Naive thymus-derived CD8-positive, alpha-beta T cell (primary cell): ENCODE measurements at regions not wholly inside any gene's neighbourhood (a gene's known extent, or its start where the extent isn't known, plus 50 kb on each side); places are given as distances from the start of the nearest gene placed in this dataset.

Source experiments
- ATAC-seq, 2 donors: fragments of 150-1000 bp; cut with Tn5 transposase in 1 of 2; sonication (Bioruptor Pico), chemical (Tn5 transposase) in 1 of 2; 1 replicate in 1 of 2; 2 replicates in 1 of 2; pipeline ENCODE4 v1.10.0; 2021; ENCODE audit warnings: mild to moderate bottlenecking in 2 of 2, moderate library complexity in 2 of 2
- POLR2A ChIA-PET: fragments of 350-600 bp; sonication (Branson Sonifier 250); formaldehyde crosslinking; loops from one replicate; lab custom pipeline; 2021; ENCODE audit warnings: antibody characterized with exemption; lab: Charles Lee
- DNase-seq, 10 donors: peaks; one replicate each; pipeline versions ENCODE4 v3.0.0 to v3.0.0-alpha.2; 2020 to 2022
- H3K27ac Mint-ChIP-seq, 10 donors: one replicate each; pipeline ENCODE4 v1.8.0; 2020 to 2022; ENCODE audit warnings: mild to moderate bottlenecking in 10 of 10, mixed read lengths in 10 of 10, moderate library complexity in 4 of 10, inconsistent platforms in 1 of 10
- H3K27me3 Mint-ChIP-seq, 5 donors: one replicate each; pipeline ENCODE4 v1.8.0; 2021 to 2022; ENCODE audit warnings: mixed read lengths in 5 of 5
- H3K36me3 Mint-ChIP-seq, 3 donors: one replicate each; pipeline ENCODE4 v1.8.0; 2020 to 2022; ENCODE audit warnings: mixed read lengths in 3 of 3, mild to moderate bottlenecking in 2 of 3, inconsistent platforms in 1 of 3
- H3K4me1 Mint-ChIP-seq, 4 donors: one replicate each; pipeline ENCODE4 v1.8.0; 2021 to 2022; ENCODE audit warnings: mixed read lengths in 4 of 4
- H3K4me3 Mint-ChIP-seq, 10 donors: one replicate each; pipeline ENCODE4 v1.8.0; 2020 to 2022; ENCODE audit warnings: mild to moderate bottlenecking in 10 of 10, mixed read lengths in 10 of 10, moderate library complexity in 6 of 10, inconsistent platforms in 1 of 10
- H3K9me3 Mint-ChIP-seq, 9 donors: one replicate each; pipeline ENCODE4 v1.8.0; 2020 to 2022; ENCODE audit warnings: mixed read lengths in 9 of 9, mild to moderate bottlenecking in 3 of 9, inconsistent platforms in 1 of 9, moderate library complexity in 1 of 9

DNA sequence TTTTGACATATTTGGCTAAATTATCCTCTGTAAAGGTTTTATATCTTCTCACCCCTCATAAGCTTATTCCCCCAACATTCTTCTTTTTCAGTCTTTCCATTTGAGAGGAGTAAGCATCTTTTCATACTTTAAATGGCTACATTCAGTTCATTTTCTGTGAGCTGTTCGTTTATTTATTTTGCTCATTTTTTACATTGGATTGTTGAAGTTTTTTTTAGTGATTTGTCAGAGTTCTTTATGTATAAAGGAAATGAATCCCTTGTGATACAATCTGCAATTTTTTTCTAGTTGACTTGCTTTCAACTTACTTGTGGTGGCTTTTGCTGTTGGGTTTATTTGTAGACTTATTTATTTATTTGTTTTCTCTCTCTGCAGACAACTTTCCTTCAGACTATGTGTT, 250.3 kb downstream of the DLEU7 start:
- no peaks in the 10 kb centered on the region for H3K36me3 Mint-ChIP-seq
- peak overlapping the region in 3 of 10 donors; percentile 10 to 31 (median 27) for H3K4me3 Mint-ChIP-seq
- peaks cover 0 to 4% (median 0%) of the 10 kb centered on the region in 5 donors for H3K27me3 Mint-ChIP-seq
- peaks cover 22 to 85% (median 39%) of the 10 kb centered on the region in 4 donors for H3K4me1 Mint-ChIP-seq
- POLR2A ChIA-PET, result no interaction called here
- peak overlapping the region in 4 of 10 donors; percentile 32 to 89 (median 52) for H3K27ac Mint-ChIP-seq
- ATAC-seq (no peak), DNase-seq (no peak)
- no peaks in the 10 kb centered on the region for H3K9me3 Mint-ChIP-seq

DNA sequence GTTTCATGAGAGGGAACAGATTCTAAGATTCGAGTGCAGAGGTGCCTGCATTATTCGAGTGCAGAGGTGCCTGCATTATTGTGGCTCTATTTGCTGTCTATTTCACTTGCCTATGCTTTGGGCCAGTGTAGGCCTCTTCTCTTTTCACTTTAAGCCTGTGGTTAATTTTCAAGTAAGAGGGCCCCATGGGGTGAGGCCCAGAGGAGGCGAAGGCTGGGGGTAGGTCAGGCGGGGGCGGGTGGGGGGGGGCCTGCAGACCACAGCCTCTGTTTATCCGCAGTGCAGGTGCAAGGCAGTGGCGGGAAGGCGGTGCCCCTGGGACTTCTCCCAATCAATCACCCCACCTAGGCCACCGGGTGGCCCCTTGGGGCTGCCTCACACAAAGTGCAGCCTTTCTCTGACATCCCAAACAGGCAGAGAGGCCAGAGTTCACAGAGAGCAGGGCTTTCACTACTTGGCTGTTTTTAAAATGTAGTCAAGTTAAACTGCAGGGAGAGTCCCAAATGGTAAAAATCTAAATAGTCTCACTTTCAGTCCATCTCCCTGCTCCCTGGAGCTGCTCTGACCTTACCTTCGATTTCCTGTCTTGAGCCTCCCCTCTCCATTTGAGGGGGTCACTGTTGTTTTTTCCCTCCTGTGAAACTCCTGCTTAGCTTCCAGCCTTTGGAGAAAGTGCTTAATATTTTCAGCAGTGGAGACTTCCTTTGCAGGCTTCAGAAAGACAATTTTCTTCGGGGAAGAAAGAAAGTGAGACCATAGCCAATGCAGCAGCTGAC, 249.0 kb downstream of the DLEU7 start:
- peak; percentile 48 to 79 for ATAC-seq
- DNase-seq, result peak in 2 of 10 donors; percentile 39 to 66
- peak overlapping the region; percentile 9 to 89 (median 80) for H3K27ac Mint-ChIP-seq
- no peaks in the 10 kb centered on the region for H3K36me3 Mint-ChIP-seq
- peaks cover 0 to 6% (median 0%) of the 10 kb centered on the region in 5 donors for H3K27me3 Mint-ChIP-seq
- H3K9me3 Mint-ChIP-seq, result no peaks in the 10 kb centered on the region
- H3K4me3 Mint-ChIP-seq, result peak overlapping the region in 9 of 10 donors; percentile 17 to 76 (median 63)
- POLR2A ChIA-PET, result no interaction called here
- H3K4me1 Mint-ChIP-seq, result peaks cover 24 to 81% (median 37%) of the 10 kb centered on the region in 4 donors

DNA sequence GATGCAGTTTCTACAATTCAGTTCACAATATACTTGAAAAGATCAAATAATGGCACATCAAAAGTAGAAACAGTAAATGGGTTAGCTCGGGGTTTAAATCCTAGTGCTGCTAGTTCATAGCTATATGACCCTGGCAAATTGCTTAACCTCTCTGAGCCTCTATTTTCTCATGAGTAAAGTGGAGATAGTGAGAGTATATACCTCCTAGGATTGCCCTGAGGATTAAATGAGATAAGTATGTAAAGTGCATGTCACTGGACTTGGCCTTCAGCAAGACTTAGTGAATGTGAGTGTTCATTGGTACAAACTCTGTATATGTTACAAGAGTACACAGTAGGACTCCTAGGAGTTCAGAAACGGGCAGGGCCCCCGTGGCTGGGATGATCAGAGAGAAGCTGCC, 248.3 kb downstream of the DLEU7 start:
- POLR2A ChIA-PET, result no interaction called here
- peak overlapping the region in 8 of 10 donors; percentile 17 to 76 (median 56) for H3K4me3 Mint-ChIP-seq
- H3K36me3 Mint-ChIP-seq, result no peaks in the 10 kb centered on the region
- H3K27ac Mint-ChIP-seq, result peak overlapping the region in 9 of 10 donors; percentile 9 to 89 (median 80)
- ATAC-seq (peak in 1 of 2 donors; percentile 12), DNase-seq (no peak)
- H3K9me3 Mint-ChIP-seq, result no peaks in the 10 kb centered on the region
- H3K4me1 Mint-ChIP-seq, result peaks cover 24 to 77% (median 37%) of the 10 kb centered on the region in 4 donors
- peaks cover 0 to 6% (median 0%) of the 10 kb centered on the region in 5 donors for H3K27me3 Mint-ChIP-seq

DNA sequence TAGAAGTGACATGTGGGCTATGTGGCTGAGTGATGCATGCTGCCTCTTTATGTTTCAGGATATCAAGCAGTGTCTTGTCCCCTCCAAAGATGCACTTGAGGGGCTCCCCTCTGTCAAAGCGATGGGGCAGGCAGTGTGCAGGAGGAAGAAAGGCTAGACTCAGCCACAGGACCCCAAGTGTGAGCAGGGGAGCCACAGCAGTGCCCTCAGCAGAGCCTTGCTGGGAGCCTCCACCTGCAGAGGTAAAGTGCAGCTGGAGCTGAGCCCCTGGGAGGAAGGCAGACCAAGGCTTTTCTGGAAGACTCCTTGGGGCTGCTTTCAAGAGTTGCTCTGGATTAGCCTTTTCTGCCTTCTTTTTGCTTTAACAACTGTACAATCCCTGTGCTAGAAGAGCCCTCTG, 247.3 kb downstream of the DLEU7 start:
- ATAC-seq (no peak), DNase-seq (no peak)
- H3K4me1 Mint-ChIP-seq, result peaks cover 24 to 70% (median 37%) of the 10 kb centered on the region in 4 donors
- H3K27ac Mint-ChIP-seq, result peak overlapping the region in 1 of 10 donors; percentile 78
- POLR2A ChIA-PET, result no interaction called here
- peaks cover 0 to 6% (median 0%) of the 10 kb centered on the region in 5 donors for H3K27me3 Mint-ChIP-seq
- no peaks in the 10 kb centered on the region for H3K9me3 Mint-ChIP-seq
- no peak overlapping the region for H3K4me3 Mint-ChIP-seq
- H3K36me3 Mint-ChIP-seq, result no peaks in the 10 kb centered on the region

DNA sequence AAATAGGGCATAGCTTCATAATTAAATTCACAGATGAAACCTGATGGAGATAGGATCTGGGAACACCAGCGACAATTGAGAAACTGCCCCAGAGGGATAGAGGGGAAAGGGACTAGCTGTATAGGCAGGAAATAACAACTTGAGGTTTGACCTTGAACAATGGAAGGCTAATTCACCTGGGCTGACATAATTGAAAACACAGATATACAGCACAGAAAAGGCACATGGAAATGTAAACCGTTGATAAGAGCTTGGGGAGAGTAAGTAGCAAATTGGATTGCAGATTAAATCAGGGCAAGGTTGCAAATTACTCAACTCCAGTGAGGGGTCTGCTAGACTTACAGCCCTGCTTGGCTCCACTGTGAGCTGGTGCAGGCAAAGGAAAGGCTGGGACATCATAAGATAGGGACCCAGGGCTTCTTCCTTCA, 246.7 kb downstream of the DLEU7 start:
- H3K36me3 Mint-ChIP-seq, result no peaks in the 10 kb centered on the region
- H3K27me3 Mint-ChIP-seq, result peaks cover 0 to 6% (median 0%) of the 10 kb centered on the region in 5 donors
- H3K4me1 Mint-ChIP-seq, result peaks cover 24 to 68% (median 37%) of the 10 kb centered on the region in 4 donors

DNA sequence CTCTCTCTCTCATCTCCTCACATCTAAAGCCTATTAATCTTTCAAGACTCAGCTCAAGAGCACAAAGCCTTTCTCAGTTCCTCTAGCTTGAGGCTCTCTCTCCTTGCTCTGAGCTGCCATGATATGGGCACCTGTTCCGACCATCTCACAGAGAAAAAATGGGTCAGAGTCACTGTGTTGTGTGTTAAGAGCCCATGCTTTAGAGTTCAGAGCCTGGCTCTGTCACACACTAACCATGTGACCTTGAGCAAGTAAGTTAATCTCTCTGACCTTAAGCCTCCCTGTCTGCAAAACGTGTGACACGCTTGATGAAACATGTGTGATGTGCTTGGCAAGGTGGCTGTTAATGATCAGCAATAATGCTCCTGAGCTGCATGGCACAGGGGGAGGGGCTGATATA, 245.2 kb downstream of the DLEU7 start:
- Mint-ChIP-seq H3K36me3 (no peaks in the 10 kb centered on the region), H3K4me1 (peaks cover 20 to 54% (median 28%) of the 10 kb centered on the region in 4 donors), H3K9me3 (no peaks in the 10 kb centered on the region), H3K27ac (peak overlapping the region in 1 of 10 donors; percentile 5), H3K4me3 (no peak overlapping the region), H3K27me3 (peaks cover 0 to 6% (median 0%) of the 10 kb centered on the region in 5 donors)
- POLR2A ChIA-PET, result no interaction called here
- ATAC-seq, result no peak
- DNase-seq, result no peak

More for the DNA sequence above, 246.7 kb downstream of the DLEU7 start:
- H3K9me3 Mint-ChIP-seq, result no peaks in the 10 kb centered on the region
- H3K27ac Mint-ChIP-seq, result peak overlapping the region in 1 of 10 donors; percentile 37
- DNase-seq (no peak), ATAC-seq (no peak)
- POLR2A ChIA-PET, result interaction anchor here (0.6 kb wide), 1 partner anchor 9 kb away, joined by 4 read pairs; no protein-coding TSS in a partner anchor
- no peak overlapping the region for H3K4me3 Mint-ChIP-seq

DNA sequence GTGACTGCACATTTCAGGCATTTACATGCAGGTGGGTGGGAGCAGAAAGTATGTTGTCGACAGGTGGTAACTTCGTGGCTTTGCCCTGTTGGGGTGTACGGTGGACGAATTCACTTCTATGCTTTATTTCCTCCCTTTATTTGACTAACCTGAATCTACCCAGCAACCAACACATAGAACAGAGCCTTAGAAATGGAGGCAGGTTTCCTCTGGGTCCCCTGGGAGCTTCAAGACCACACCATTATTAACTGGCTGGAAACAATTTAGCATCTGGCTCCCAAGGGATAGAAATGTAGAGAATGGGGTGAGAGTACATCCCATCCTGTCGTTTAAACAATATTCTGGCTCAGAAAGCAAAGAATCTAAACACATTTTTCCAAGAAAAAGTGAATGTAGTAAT, 244.4 kb downstream of the DLEU7 start:
- H3K27me3 Mint-ChIP-seq, result peaks cover 0 to 6% (median 0%) of the 10 kb centered on the region in 5 donors
- peak overlapping the region in 1 of 10 donors; percentile 30 for H3K27ac Mint-ChIP-seq
- no peaks in the 10 kb centered on the region for H3K36me3 Mint-ChIP-seq
- peaks cover 19 to 47% (median 24%) of the 10 kb centered on the region in 4 donors for H3K4me1 Mint-ChIP-seq
- POLR2A ChIA-PET, result no interaction called here
- ATAC-seq (no peak), DNase-seq (no peak)
- no peak overlapping the region for H3K4me3 Mint-ChIP-seq
- no peaks in the 10 kb centered on the region for H3K9me3 Mint-ChIP-seq

DNA sequence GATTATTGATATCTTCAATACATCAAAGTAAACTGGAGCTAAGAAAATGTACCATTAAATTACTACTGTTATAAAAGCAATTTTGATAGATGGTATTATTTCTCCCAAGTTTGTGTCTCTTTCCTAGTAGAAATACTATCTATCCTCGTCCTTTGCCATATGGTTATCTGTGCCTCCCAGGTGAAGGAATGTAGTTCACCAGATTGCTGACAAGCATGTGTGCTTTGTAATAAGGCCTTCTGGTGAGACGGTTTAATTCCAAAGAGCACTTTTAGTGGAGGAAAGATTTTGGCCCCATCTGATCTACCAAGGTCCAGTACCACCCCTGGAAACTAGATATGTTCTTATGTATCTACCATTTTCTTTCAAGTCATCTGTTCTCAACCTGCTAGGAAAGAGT, 243.6 kb downstream of the DLEU7 start:
- ATAC-seq (no peak), DNase-seq (no peak)
- Mint-ChIP-seq H3K4me1 (peaks cover 11 to 39% (median 18%) of the 10 kb centered on the region in 4 donors), H3K27me3 (peaks cover 0 to 6% (median 0%) of the 10 kb centered on the region in 5 donors), H3K27ac (no peak overlapping the region), H3K9me3 (no peaks in the 10 kb centered on the region), H3K36me3 (no peaks in the 10 kb centered on the region), H3K4me3 (no peak overlapping the region)
- POLR2A ChIA-PET, result no interaction called here

DNA sequence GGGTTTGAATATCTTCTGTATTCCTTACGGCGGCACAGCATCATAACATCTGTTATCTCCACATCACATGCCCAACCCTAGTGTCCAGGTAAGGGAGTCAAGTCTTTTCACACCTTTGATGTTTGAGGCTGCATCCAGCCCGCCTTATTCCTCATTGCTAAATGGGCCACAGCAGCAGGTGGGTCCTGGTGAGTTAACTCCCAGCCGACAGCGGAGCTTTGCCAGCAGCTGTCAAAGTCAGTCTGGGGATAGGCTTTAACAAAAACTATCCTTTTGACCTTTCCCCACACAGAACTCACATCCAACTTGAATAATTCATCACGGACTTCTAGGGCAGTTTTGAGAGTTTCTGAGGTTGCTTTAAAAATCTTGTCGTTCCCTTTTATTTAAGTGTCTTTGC, 235.1 kb downstream of the DLEU7 start:
- Mint-ChIP-seq H3K27me3 (peaks cover 1 to 18% (median 5%) of the 10 kb centered on the region in 5 donors), H3K36me3 (no peaks in the 10 kb centered on the region), H3K9me3 (no peaks in the 10 kb centered on the region), H3K4me3 (no peak overlapping the region), H3K4me1 (peaks cover 7 to 22% (median 16%) of the 10 kb centered on the region in 4 donors), H3K27ac (no peak overlapping the region)
- DNase-seq, result no peak
- no peak for ATAC-seq
- POLR2A ChIA-PET, result no interaction called here

DNA sequence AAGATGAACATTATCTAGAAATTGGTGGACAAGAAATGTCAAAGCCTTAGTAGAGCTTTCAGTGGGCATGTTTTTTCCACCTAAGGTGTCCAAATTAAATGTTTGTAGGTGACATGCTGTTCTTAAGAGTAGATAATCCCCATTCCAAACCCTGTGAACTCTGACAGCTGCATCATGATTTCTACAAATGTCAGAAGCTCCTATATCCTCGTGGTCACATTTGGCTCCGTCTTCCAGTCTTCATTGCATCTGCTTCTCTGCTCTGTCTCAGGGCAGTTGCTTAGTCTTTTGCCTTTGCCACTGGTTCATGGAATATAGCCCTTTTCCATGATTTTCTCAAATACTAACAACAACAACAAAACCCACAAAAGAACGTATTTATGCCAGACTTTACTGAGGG, 234.5 kb downstream of the DLEU7 start:
- Mint-ChIP-seq H3K27me3 (peaks cover 1 to 18% (median 5%) of the 10 kb centered on the region in 5 donors), H3K4me3 (no peak overlapping the region), H3K4me1 (peaks cover 7 to 22% (median 16%) of the 10 kb centered on the region in 4 donors), H3K27ac (peak overlapping the region in 1 of 10 donors; percentile 19), H3K9me3 (no peaks in the 10 kb centered on the region), H3K36me3 (no peaks in the 10 kb centered on the region)
- ATAC-seq, result no peak
- POLR2A ChIA-PET, result no interaction called here
- no peak for DNase-seq

DNA sequence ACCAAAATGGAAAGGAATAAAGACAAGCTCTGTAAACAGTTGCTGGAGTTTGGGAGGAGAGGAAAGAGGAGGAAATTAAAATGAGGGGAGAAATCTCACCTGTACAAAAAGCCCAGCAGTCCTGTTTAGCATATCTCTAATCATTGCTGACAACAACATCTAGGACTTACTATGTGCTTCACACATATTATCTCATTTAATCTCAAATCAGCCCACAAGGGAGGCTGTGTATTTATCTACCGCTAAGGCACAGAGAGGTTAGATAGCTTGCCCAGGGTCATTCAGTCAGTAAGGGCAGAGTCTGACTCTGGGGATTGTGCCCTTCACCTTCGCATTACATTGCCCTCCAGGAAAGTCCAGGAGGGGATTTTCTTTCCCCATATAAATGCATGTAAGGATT, 233.3 kb downstream of the DLEU7 start:
- POLR2A ChIA-PET, result no interaction called here
- ATAC-seq (no peak), DNase-seq (no peak)
- Mint-ChIP-seq H3K27me3 (peaks cover 1 to 18% (median 6%) of the 10 kb centered on the region in 5 donors), H3K27ac (peak overlapping the region in 1 of 10 donors; percentile 23), H3K4me1 (peaks cover 7 to 22% (median 16%) of the 10 kb centered on the region in 4 donors), H3K4me3 (no peak overlapping the region), H3K9me3 (no peaks in the 10 kb centered on the region), H3K36me3 (no peaks in the 10 kb centered on the region)

DNA sequence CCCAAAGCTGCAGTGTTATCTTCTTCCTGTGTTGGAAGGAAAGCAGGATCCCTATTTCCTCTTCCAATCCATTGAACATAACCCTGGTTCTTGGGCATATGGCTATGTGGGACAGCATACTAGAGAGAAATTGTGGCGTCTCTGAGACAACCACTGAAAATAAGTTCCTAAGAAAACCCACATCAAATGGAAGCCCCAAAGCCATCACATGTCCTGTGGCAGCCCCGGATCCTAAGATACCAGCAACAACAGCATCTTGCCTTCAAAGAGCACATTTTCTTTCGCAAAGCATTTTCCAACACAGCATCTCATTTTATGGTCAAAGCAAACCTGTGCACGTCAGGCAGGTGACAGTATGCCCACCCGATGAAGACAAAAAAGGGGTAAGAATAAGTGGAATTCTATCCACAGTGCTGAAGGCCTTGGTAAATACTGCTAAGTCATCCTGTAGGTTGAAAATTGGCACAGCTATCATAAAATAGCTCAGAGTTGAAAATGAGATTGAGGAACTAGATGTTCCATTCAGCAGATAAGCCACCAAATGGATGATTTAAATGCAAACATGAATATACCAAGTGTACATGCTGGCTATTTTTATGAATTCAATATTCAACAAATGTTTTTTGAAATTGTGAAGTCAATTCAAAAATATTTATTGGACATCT, 232.2 kb downstream of the DLEU7 start:
- no peak overlapping the region for H3K4me3 Mint-ChIP-seq

DNA sequence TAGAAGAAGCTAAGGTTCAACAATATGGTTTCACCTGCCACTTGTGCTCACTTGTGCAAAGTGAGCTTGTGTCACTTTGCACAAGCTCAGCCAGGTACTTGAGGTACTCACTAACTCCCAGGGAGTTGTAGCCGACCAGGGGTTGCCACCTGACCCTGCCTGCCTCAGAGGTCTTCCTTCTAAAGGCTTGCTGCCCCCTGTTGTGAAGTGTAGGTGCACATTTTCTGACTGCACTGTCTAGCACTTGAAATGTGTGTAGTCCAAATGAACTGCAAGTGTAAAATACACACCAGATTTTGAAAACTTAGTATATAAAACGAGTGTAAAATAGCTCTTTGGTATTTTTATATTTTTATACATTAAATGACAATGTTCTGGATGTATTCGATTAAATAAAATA, 230.8 kb downstream of the DLEU7 start:
- DNase-seq (no peak), ATAC-seq (no peak)
- no peak overlapping the region for H3K27ac Mint-ChIP-seq
- no peaks in the 10 kb centered on the region for H3K36me3 Mint-ChIP-seq
- POLR2A ChIA-PET, result no interaction called here
- peaks cover 1 to 18% (median 6%) of the 10 kb centered on the region in 5 donors for H3K27me3 Mint-ChIP-seq
- no peaks in the 10 kb centered on the region for H3K9me3 Mint-ChIP-seq
- H3K4me1 Mint-ChIP-seq, result peaks cover 7 to 34% (median 16%) of the 10 kb centered on the region in 4 donors
- H3K4me3 Mint-ChIP-seq, result no peak overlapping the region

More for the DNA sequence above, 232.2 kb downstream of the DLEU7 start:
- no peaks in the 10 kb centered on the region for H3K36me3 Mint-ChIP-seq
- H3K27ac Mint-ChIP-seq, result peak overlapping the region in 1 of 10 donors; percentile 29
- peaks cover 1 to 18% (median 6%) of the 10 kb centered on the region in 5 donors for H3K27me3 Mint-ChIP-seq
- peak in 5 of 10 donors; percentile 19 to 67 (median 35) for DNase-seq
- peaks cover 7 to 22% (median 16%) of the 10 kb centered on the region in 4 donors for H3K4me1 Mint-ChIP-seq
- peak; percentile 65 to 90 for ATAC-seq
- H3K9me3 Mint-ChIP-seq, result no peaks in the 10 kb centered on the region
- POLR2A ChIA-PET, result no interaction called here
